ENCODE measurements at regions not wholly inside any gene's neighbourhood (a gene's known extent, or its start where the extent isn't known, plus 50 kb on each side); places are given as distances from the start of the nearest gene placed in this dataset.

- peaks cover 18% of the 10 kb centered on the region for H3K9me3 Mint-ChIP-seq (ENCODE audit: unreplicated experiment)
- CTCF ChIA-PET: no interaction called here
- no peak for DNase-seq
- Histone ChIP-seq H3K27me3 (replicated peaks; ENCODE audit: control insufficient read depth, insufficient read depth, low read length) (no peaks in the 10 kb centered on the region), H3K36me3 (ENCODE audit: control insufficient read depth, insufficient read depth, low read length) (no peaks in the 10 kb centered on the region), H3K4me1 (no peaks in the 10 kb centered on the region), H3K4me3 (ENCODE audit: low read depth, low read length) (no peak overlapping the region), H3K9me3 (0 out of 2 replicates have a peak, but pooled peaks cover 2% of the 10 kb centered on the region)
- no peak overlapping the region for H3K27ac Mint-ChIP-seq (ENCODE audit: unreplicated experiment)
- no peak for TF ChIP-seq CTCF (IDR thresholded peaks at IDR 0.05; ENCODE audit: insufficient read depth in 1 of 2, low read depth in 1 of 2, low read length in 1 of 2, severe bottlenecking in 1 of 2, unreplicated experiment in 1 of 2)
- peaks cover 6% of the 10 kb centered on the region for H3K27me3 Mint-ChIP-seq (ENCODE audit: insufficient read depth, unreplicated experiment)
- H3K4me1 Mint-ChIP-seq (ENCODE audit: low read depth, unreplicated experiment): no peaks in the 10 kb centered on the region
- BruUV-seq (replicated peaks): no TSS peak
- no peaks in the 10 kb centered on the region for H3K36me3 Mint-ChIP-seq (ENCODE audit: insufficient read depth, unreplicated experiment)
- intact Hi-C loops (cut with micrococcal nuclease; ENCODE audit: unreplicated experiment): no loop called here
- H3K4me3 Mint-ChIP-seq (ENCODE audit: unreplicated experiment): no peak overlapping the region
- POLR2A ChIA-PET: no interaction called here
Observed at GRCh38 chr6:5946701-5947100, 60.0 kb downstream of the NRN1 start.

GRCh38 chr6:5946181-5946580 is 60.5 kb downstream of the NRN1 start:
- Histone ChIP-seq H3K4me3 (ENCODE audit: low read depth, low read length) (no peak overlapping the region), H3K9me3 (0 out of 2 replicates have a peak, but pooled peaks cover 2% of the 10 kb centered on the region), H3K4me1 (no peaks in the 10 kb centered on the region), H3K36me3 (ENCODE audit: control insufficient read depth, insufficient read depth, low read length) (no peaks in the 10 kb centered on the region), H3K27me3 (replicated peaks; ENCODE audit: control insufficient read depth, insufficient read depth, low read length) (no peaks in the 10 kb centered on the region)
- Mint-ChIP-seq H3K27ac (ENCODE audit: unreplicated experiment) (no peak overlapping the region), H3K4me3 (ENCODE audit: unreplicated experiment) (no peak overlapping the region), H3K27me3 (ENCODE audit: insufficient read depth, unreplicated experiment) (peaks cover 6% of the 10 kb centered on the region), H3K36me3 (ENCODE audit: insufficient read depth, unreplicated experiment) (no peaks in the 10 kb centered on the region), H3K4me1 (ENCODE audit: low read depth, unreplicated experiment) (no peaks in the 10 kb centered on the region), H3K9me3 (ENCODE audit: unreplicated experiment) (peaks cover 18% of the 10 kb centered on the region)
- CTCF ChIA-PET: no interaction called here
- no peak for TF ChIP-seq CTCF (IDR thresholded peaks at IDR 0.05; ENCODE audit: insufficient read depth in 1 of 2, low read depth in 1 of 2, low read length in 1 of 2, severe bottlenecking in 1 of 2, unreplicated experiment in 1 of 2)
- intact Hi-C loops (cut with micrococcal nuclease; ENCODE audit: unreplicated experiment): no loop called here
- POLR2A ChIA-PET: no interaction called here
- no peak for DNase-seq
- BruUV-seq (replicated peaks): no TSS peak

GRCh38 chr6:5943591-5943990 is 63.1 kb downstream of the NRN1 start:
- POLR2A ChIA-PET: no interaction called here
- H3K27me3 Mint-ChIP-seq (ENCODE audit: insufficient read depth, unreplicated experiment): peaks cover 5% of the 10 kb centered on the region

More at GRCh38 chr6:5943591-5943990, 63.1 kb downstream of the NRN1 start:
- no peaks in the 10 kb centered on the region for H3K4me1 ChIP-seq
- H3K4me3 Mint-ChIP-seq (ENCODE audit: unreplicated experiment): no peak overlapping the region
- intact Hi-C loops (cut with micrococcal nuclease; ENCODE audit: unreplicated experiment): no loop called here
- H3K36me3 Mint-ChIP-seq (ENCODE audit: insufficient read depth, unreplicated experiment): no peaks in the 10 kb centered on the region
- no peaks in the 10 kb centered on the region for H3K36me3 ChIP-seq (ENCODE audit: control insufficient read depth, insufficient read depth, low read length)
- CTCF ChIA-PET: no interaction called here
- BruUV-seq (replicated peaks): no TSS peak
- H3K4me3 ChIP-seq (ENCODE audit: low read depth, low read length): no peak overlapping the region
- DNase-seq: no peak
- H3K9me3 ChIP-seq: no peaks in the 10 kb centered on the region
- peaks cover 18% of the 10 kb centered on the region for H3K9me3 Mint-ChIP-seq (ENCODE audit: unreplicated experiment)
- no peaks in the 10 kb centered on the region for H3K4me1 Mint-ChIP-seq (ENCODE audit: low read depth, unreplicated experiment)
- no peak overlapping the region for H3K27ac Mint-ChIP-seq (ENCODE audit: unreplicated experiment)
- no peaks in the 10 kb centered on the region for H3K27me3 ChIP-seq (replicated peaks; ENCODE audit: control insufficient read depth, insufficient read depth, low read length)
- TF ChIP-seq CTCF (IDR thresholded peaks at IDR 0.05; ENCODE audit: insufficient read depth in 1 of 2, low read depth in 1 of 2, low read length in 1 of 2, severe bottlenecking in 1 of 2, unreplicated experiment in 1 of 2): no peak

Measured in Caco-2 (cell line).